HG03442 (cell line): ENCODE measurements at regions not wholly inside any gene's neighbourhood (a gene's known extent, or its start where the extent isn't known, plus 50 kb on each side); places are given as distances from the start of the nearest gene placed in this dataset.

Experiments used
- ATAC-seq: cut with Tn5 transposase; IDR thresholded peaks from one replicate; pipeline ENCODE4 v1.9.1; 2021; ENCODE audit warnings: mild to moderate bottlenecking, moderate library complexity; ENCODE audit not compliant: unreplicated experiment

DNA sequence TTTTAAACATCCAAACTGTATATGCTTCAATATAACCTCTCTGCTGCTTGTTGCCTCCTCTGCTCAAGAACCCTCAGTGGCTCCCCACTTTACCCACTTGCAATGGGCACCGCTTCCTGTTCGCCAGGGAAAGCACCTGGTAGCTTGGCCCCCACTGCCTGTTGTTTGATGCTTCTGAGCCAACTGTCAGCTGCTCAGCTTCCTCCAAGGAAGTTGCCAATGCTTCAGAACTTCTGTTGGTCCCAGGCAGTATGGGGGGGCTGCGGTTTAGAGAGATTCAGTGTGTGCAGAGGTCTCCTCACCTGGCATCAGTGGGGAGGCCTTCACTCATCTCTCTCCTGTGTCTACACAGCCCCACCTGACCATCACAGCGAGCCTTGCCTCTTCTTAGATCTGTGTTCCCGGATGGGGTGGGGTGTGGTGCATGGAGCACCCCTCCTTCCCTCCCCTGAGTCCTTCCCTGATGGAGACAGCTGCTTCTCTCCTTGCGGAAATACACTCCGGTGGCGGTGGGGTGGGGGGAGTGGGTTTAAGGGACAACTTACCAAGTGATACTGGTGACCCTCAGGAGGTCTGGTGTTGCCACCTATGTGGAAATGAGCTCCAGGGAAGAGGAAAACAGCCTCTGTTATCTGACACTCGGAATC lies 308.1 kb downstream of the CDH26 start:
- ATAC-seq: no peak

DNA sequence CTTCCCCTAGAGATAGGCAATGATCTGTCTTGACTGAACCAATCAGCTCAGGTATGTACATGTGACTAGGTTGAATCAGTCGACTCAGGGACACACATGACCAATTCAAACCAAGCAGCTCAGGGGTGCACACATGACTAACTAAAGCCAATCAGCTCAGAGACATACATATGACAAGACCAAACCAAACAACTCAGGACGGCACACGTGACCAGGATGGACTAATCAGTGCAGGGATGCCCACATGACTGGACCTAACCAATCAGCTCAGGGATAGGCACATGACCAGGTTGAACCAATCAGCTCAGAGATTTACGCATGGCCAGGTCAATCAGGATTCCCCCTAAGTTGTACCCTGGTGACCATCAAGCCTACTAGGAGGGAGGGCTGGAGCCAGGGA lies 310.3 kb downstream of the CDH26 start:
- ATAC-seq: no peak

DNA sequence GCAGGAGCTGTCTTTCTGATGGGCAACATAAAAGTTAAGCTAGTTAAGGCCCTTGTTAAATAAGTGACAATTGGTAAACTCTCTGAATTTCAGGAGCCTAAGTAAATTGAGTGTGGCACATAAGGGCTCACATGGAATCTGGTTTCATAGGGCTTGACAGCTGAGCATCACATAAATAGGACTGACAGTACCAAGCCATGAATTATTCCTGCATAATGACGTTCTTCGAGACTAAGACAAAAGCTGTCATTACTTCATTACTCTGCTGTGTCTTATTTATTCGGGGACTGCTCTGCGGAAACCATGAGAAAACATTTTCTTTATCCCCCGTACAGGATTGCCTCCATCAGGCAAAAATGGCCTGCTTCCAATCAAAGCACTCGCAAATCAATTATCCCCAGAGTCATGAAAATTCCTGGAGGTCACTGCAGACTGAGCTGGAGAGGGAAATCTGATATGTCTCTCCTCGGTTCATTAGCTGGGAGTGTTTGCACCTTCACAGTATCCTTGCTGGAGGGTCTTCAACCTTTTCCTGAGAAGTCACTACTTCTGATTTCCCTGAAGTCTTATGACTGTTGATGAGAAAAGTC lies 311.4 kb downstream of the CDH26 start:
- ATAC-seq: no peak

DNA sequence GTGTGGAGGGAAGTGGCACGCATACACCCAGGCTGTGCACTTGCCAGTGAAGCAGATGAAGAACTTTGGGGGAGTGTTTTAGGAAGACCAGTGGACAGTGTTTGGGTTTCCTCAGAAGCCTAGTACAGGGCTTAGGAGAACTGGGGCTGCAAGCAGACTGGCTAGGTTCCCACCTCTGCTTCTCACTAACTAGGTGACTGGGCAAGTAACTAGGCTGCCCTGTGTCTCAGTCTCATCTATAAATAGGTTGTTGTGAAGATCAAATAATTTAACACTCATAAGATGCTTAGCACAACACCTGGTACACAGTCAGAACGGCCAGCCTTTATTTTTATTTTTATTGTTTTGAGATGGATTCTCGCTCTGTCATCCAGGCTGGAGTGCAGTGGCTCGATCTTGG lies 312.1 kb downstream of the CDH26 start:
- no peak for ATAC-seq

DNA sequence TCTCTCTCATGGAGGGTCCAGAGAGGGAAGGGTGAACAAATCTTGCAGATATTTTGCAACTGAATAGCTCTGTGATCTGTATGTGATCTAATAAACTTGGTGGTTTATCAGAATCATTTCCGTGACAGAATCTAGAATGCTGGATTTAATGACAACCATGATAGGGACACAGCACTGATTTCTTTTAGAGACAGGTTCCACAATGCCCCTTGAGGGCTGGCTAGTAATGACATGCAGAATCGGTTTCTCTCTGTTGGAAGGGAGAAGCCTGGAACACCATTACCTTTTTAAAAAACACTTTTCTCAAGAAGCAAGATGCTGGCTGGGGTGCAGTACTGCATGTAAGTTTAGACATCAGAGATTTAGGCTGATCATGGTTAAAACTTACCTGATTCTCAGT lies 313.4 kb downstream of the CDH26 start:
- ATAC-seq: no peak

DNA sequence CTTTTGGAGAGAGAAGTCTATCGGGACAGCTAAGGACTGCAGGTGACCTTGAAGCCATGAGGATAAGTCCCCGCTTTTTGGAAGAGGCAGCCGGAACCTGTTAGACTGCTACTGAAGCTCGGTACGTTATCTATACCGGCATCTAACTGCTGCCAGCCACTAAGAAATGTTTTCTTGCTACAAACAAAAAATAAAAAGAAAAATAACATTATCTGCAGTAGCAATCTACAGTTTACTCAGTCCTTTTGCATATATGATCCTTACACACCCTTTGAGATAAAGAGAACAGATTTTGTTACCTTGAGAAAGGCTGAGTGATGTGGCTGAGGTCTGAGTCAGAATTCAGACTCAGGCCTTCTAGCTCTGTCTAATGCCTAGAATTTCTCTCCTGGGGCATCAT lies 314.6 kb downstream of the CDH26 start:
- ATAC-seq: no peak

DNA sequence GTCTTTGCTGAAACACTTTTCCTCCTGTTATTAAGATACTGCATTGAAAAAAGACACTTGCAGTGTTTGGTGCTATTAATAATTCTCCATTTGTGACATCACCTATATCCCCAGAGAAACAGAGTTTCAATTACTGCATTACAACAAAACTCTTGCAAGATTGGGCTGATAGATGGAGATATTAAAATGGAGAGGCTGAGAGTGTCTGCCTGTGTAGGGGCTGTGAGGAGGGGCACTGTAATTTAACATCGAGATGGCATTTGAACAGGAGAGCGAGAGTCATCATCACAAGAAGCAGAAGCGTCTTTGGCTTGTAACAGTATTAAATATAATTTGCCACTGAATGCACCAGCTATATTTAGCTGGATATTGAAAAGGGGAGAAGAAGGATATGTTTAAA lies 316.5 kb downstream of the CDH26 start:
- no peak for ATAC-seq

DNA sequence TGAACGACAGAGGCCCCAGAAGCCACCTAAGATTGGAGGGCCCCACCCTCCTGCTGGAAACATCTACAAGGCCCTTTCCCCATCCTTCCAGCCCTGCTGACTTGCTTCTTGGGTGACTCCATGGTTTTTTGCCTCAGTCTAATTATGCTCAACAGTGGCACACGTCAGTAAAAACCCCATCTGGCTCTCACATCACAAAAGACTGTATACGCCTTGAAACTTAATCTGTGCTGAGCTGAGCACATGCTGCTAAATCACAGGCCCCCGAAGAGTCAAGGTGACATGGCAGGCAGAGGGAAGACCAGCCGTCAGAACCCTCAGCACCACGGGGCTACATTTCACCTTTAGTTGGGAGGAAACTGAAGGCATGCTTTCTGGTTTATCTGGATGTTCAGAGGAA lies 323.1 kb downstream of the CDH26 start:
- ATAC-seq: no peak

DNA sequence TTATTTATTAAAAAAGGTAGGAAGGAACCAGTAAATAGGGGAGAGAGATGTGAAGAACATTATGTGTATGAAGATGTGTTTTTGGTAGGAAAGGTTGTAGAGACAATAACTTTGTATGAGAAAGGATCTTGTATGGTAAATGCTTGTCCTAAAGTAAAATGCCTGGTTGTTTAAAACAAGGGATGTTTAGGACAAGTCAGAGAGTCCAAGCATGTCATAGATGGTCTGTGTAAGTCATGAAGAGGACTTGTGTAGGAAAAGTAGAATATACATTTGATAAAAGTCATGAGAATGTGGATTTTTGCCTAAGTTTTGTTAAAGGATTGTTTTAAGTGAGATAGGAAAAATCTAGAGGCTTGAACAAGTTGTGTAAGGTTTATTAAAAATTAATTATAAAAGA lies 325.1 kb downstream of the CDH26 start:
- ATAC-seq: no peak

DNA sequence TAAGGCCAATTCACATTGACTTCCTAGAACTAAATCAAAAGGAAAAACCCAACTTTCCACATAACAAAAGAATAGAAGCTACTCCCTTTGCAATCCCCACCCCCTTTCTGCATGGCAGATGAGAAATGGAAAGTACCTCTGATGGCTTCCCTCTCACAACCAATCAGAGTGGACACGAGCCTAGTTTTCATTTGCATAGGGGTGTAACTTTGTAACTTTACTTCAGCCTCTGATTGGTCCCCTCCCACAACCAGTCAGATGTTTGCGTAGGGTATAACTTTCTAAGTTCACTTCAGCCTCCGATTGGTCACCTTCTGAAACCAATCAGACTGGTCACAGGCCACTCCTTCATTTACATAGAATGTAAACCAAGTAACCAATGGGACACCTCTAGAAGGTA lies 328.5 kb downstream of the CDH26 start:
- no peak for ATAC-seq

DNA sequence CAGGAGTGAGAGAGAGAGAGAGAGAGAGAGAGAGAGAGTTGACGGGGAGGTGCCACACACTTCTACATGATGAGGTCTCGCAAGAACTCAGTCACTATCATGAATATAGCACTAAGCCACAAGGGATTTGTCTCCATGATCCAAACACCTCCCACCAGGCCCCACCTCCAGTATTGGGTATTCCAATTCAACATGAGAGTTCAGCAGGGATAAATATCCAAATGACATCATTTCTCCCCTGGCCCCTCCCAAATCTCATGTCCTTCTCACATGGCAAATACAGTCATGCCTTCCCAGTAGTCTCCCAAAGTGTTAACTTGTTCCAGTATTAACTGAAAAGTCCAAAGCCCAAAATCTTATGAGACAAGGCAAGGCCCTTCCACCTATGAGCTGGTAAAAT lies 330.7 kb downstream of the CDH26 start:
- ATAC-seq: no peak

DNA sequence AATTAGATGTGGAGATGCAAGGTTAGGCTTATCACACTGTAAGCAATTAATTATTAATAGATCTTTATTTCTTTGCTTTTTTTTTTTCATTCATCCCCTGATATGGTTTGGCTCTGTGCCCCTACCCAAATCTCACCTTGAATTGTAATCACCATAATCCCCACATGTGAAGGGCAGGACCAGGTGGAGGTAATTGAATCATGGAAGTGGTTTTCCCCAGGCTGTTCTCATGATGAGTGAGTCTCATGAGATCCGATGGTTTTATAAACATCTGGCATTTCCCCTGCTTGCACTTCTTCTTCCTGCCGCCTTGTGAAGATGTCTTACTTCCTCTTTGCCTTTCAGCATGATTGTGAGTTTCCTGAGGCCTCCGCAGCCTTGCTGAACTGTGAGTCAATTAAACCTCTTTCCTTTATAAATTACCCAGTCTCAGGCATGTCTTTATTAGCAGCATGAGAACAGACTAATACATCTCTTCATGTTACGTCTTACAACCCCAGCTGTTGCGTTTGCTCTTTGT lies 333.8 kb downstream of the CDH26 start:
- no peak for ATAC-seq

DNA sequence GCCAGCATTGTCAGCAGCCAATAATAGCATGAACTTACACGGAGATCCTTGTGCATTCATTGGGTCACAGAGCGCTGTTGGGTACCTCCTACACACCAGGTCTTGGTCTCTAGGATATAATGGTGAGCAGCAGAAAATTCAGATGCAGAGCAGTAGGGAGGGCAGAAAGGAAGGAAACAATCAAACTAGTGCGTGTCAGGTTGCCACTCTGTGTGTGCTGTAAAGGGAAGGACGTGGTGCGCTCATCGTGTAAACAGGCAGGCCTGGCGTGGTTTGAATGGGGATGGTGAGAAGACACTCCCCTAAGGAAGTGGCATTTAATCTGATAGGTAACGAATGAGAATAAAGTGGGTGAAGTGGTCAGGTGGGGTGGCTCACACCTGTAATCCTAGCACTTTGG lies 336.4 kb downstream of the CDH26 start:
- ATAC-seq: no peak

DNA sequence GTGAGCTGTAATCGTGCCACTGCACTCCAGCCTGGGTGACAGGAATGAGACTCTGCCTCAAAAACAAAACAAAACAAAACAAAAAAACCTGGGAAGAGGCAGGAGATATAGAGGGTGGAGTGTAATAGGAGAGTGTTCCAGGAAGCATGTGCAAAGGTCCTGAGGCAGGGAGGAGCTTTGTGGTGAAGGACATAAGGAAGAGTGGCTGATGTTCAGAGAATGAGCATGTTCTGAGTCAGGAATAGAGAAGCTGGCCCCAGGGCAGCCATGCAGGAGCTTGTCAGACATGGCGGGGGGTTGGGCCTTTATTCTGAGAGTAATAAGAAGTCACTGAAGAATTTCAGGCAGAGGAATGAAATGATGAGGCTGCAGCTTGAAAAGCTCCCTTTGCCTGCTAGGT lies 337.0 kb downstream of the CDH26 start:
- no peak for ATAC-seq

DNA sequence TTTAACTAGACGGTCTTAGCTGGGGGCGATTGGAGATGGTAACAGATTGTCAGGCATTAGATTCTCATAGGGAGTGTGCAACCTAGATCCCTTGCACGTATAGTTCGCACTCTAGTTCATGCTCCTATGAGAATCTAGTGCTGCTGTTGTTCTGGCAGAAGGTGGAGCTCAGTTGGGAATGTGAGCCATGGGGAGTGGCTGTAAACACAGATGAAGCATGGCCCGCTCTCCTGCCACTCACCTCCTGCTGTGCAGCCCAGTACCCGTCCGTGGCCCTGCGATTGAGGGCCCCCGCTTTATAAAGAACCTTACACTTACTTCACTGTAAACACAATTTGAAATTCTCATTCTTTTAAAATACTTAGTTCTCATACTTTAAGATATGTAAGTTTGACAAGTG lies 339.4 kb downstream of the CDH26 start:
- ATAC-seq: no peak

DNA sequence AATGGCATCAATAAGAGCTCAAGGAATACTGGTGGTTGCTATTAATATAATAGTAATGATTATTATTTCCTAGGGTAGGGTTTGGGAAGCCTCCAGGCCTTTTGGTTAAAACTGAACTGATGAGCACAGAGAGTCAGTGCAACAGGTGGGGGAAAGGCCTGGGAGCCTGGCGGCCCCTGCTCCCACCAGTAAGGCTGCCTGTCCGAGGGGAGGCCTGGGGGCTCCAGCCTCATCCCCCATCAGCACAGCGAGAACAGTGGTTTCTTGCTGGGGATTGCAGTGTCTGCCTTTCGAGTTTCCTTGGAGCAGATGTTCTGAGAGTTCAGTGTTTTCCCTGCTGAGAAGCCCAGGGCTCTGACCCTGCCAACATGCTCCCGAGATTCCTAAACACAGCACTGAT lies 340.4 kb downstream of the CDH26 start:
- ATAC-seq: no peak

DNA sequence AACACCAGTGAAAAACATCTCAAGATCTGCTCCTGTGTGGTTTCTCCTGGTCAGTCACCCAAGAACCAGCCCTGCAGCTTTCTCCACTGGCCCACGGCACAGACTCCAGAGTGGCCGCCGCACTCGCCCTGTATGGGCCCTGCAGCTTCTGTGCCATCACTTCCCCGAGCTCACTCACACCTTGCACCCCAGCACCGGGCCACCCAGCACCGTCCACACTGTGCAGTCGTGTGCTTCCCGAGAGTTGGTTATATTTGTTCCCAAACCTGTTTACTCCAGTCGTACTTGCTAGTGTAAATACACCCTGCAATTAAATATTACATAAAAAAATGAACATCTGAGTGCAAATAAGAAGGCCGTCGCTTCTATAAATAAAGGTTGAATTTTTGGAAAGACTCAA lies 341.7 kb downstream of the CDH26 start:
- no peak for ATAC-seq

DNA sequence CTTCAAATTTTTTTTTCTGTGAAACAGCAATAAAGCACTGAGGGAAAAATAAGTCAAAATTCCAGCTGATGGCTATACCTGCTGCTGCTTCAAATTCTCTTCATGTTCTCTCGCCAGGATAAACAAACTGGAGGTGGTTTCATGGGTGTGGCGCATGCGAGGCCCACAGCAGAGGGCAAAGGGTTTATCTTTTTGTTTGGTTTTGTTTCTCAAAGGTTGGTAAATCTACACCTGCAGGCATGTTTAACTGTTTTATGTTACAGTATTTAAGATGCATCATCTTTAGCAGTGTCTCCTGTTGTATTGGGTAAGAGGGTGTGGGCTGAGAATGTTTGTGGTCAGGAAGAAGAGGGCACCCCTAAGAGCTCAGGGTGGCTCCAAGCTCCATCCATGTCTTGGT lies 342.2 kb downstream of the CDH26 start:
- ATAC-seq: no peak

DNA sequence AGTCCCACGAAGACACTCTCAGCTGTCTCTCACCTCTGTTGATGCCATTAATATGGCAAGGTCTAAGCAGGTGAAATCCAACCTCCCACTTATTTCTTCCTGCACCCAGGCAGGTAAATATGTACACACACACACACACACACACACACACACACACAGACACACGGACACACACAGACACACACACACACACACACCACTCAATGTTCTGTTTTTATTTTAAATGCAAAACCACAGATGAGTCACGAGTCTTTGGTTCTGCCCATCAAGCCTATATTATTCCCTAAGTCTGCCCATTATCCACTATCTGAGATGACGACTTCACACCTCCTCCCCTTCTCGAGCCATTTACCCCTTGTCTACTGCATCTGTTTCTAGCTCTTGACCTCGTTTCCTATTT lies 344.7 kb downstream of the CDH26 start:
- no peak for ATAC-seq

DNA sequence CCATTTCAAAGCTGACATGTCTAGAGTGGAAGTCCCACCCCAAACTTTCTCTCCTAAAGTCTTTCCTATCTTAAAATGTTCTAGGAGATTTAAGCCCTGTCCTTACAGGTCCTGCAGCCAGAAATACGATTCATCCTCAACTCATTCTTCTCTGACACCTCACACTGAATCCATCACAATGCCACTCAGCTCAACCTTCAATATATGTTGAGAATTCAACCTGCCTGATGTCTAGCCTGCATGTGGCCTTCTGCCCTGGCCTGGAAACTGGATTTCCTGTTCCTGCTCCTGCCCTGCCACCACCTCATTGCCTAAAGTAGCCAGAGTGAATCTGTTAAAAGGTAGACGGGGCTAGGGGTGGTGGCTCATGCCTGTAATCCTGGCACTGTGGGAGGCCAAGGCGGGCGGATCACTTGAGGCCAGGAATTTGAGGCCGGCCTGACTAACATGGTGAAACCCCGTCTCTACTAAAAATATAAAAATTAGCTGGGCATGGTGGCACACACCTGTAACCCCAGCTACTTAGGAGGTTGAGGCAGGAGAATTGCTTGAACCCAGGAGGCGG lies 345.9 kb downstream of the CDH26 start:
- no peak for ATAC-seq

DNA sequence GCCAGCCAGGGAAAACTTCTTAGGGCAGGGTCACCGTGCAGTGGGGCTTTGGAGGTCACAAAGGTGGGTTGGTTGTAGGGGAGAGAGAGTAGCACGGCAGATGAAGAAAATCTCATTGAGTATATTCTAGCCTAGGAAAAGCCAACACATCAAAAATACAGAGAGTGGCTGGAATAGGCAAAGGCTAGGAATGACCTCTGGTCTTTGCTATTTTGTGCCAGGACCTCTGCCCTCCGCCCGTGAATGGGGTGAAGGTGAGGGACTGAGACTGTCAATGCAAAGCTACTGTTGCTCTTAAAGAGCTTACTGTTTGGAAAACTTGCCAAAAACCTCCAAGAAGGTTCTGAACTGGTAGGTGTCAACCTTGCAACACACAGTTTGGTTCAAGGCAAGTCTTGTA lies 346.7 kb downstream of the CDH26 start:
- ATAC-seq: no peak

DNA sequence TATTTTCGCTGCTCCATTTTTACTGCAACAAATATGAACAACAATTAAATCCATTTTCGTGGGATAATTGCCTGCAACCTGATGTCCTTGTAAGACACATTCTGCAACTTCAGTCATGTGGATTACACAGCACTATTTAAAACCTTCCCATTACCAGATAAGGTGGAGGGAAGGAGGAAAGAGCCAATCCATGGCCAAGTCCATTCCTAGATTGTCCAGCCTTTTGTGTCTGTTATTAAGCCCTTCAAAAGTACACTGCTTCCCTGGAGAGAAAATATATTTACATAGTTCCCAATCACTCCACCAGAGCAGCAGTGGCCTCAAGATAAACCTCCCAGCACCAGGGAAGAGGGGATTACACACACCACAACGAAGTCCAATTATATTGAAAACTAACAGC lies 347.9 kb downstream of the CDH26 start:
- no peak for ATAC-seq

DNA sequence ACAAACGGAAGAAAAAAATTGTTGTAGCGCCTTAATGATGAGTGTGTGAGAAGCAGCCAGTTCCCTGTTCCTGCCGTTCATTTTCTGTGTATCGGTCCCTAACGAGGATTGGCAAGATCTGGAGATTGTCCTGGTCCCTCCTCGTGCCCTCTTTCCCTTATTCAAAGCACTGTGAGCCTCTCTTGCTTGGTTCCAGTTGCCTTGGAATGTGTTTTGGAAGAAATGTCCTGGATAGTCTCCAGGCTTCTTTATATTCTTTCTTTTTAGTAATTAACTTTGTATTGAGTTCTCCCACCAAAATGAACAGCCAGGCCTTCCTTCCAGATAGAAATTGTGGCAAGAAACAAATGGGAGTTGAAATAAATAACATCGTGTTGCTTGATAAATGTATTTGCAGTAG lies 348.3 kb downstream of the CDH26 start:
- no peak for ATAC-seq
